Omental fat pad (tissue), 3 donors: ENCODE measurements at regions not wholly inside any gene's neighbourhood (a gene's known extent, or its start where the extent isn't known, plus 50 kb on each side); places are given as distances from the start of the nearest gene placed in this dataset.
"Not testable (repeated sequence)": the region's sequence is repeated elsewhere in the genome, so short reads cannot be mapped to it uniquely, and the experiment has no call there.

Experiments
- ATAC-seq: fragments of 150-250 bp; one replicate; pipeline ENCODE4 v1.9.1; 2016; ENCODE audit warnings: mild to moderate bottlenecking, moderate library complexity; ENCODE audit not compliant: low FRiP score
- DNase-seq: peaks from one replicate; pipeline ENCODE4 v3.0.0-alpha.2; 2019; ENCODE audit warnings: low spot score
- CTCF ChIP-seq, 3 donors: fragments of 450-650 bp; IDR thresholded peaks; one replicate each; pipeline ENCODE4 v1.5.1; 2016 to 2017; ENCODE audit warnings: antibody characterized with exemption in 3 of 3, mild to moderate bottlenecking in 3 of 3, moderate library complexity in 2 of 3

- ATAC-seq = no peak
- no peak for TF ChIP-seq CTCF (IDR thresholded peaks at IDR 0.05)
- no peak for DNase-seq
Observed at GRCh38 chr2:185265747-185266146, 472.9 kb upstream of the FSIP2 start.

GRCh38 chr2:185268651-185269050 is 470.0 kb upstream of the FSIP2 start:
- ATAC-seq (no peak), DNase-seq (no peak)
- TF ChIP-seq CTCF (IDR thresholded peaks at IDR 0.05) = no peak

- TF ChIP-seq CTCF (IDR thresholded peaks at IDR 0.05) = no peak
Observed at GRCh38 chr2:185274718-185275484, 463.7 kb upstream of the FSIP2 start.

GRCh38 chr2:185275979-185276378 is 462.6 kb upstream of the FSIP2 start:
- DNase-seq, ATAC-seq: not testable (repeated sequence)

More at GRCh38 chr2:185274718-185275484, 463.7 kb upstream of the FSIP2 start:
- ATAC-seq (no peak), DNase-seq (no peak)

- ATAC-seq (no peak), DNase-seq (no peak)
- no peak for TF ChIP-seq CTCF (IDR thresholded peaks at IDR 0.05)
Observed at GRCh38 chr2:185278761-185279160, 459.8 kb upstream of the FSIP2 start.

GRCh38 chr2:185279999-185280398 is 458.6 kb upstream of the FSIP2 start:
- DNase-seq (no peak), ATAC-seq (no peak)
- TF ChIP-seq CTCF (IDR thresholded peaks at IDR 0.05) = no peak

GRCh38 chr2:185284696-185285095 is 453.9 kb upstream of the FSIP2 start:
- ATAC-seq (no peak), DNase-seq (no peak)
- no peak for TF ChIP-seq CTCF (IDR thresholded peaks at IDR 0.05)

- not testable (repeated sequence) for DNase-seq, ATAC-seq
Observed at GRCh38 chr2:185290012-185290411, 448.6 kb upstream of the FSIP2 start.
